ENCODE measurements at regions not wholly inside any gene's neighbourhood (a gene's known extent, or its start where the extent isn't known, plus 50 kb on each side); places are given as distances from the start of the nearest gene placed in this dataset.

DNA sequence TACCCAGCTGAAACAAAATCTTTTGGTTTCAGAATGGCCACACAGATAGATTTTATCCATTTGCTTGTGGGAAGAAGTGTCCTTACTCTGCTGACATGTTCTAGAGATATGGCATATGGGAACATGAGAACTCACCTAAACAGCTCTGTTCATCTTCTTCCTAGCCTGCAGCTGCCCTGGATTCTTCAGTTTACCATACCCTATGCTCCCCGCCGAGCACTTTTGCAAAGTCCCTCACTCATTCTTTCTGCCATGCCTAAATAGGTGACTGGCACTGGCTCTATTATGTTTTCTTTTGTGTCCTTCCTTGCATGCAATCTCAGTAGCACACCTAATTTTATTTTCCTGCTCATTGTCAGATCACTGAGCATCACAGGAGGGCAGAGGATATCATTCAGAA is 293.7 kb upstream of the RSPO3 start:
- no peaks in the 10 kb centered on the region for H3K27me3 Mint-ChIP-seq (ENCODE audit: insufficient read depth, low read depth)
- Histone ChIP-seq H3K4me1 (peaks cover 12% of the 10 kb centered on the region), H3K9ac (no peak overlapping the region), H3K4me2 (peak overlapping the region; percentile 15), H3K36me3 (no peaks in the 10 kb centered on the region), H3K27me3 (no peaks in the 10 kb centered on the region), H4K20me1 (ENCODE audit: low read depth) (no peaks in the 10 kb centered on the region), H2AFZ (replicated peaks) (no peak overlapping the region), H3K27ac (no peak overlapping the region), H3K4me3 (no peak overlapping the region), H3K9me3 (ENCODE audit: low read depth) (no peaks in the 10 kb centered on the region), H3F3A (ENCODE audit: low read depth) (no peaks in the 10 kb centered on the region), H3K79me2 (ENCODE audit: low read depth) (no peaks in the 10 kb centered on the region)
- H3K9me3 Mint-ChIP-seq, result no peaks in the 10 kb centered on the region
- no peak for DNase-seq (ENCODE audit: low spot score)
- peak overlapping the region; percentile 9 for H3K27ac Mint-ChIP-seq
- no peaks in the 10 kb centered on the region for H3K36me3 Mint-ChIP-seq
- peaks cover 7% of the 10 kb centered on the region for H3K4me1 Mint-ChIP-seq
- no peak overlapping the region for H3K4me3 Mint-ChIP-seq
- TF ChIP-seq, protein P1, sequence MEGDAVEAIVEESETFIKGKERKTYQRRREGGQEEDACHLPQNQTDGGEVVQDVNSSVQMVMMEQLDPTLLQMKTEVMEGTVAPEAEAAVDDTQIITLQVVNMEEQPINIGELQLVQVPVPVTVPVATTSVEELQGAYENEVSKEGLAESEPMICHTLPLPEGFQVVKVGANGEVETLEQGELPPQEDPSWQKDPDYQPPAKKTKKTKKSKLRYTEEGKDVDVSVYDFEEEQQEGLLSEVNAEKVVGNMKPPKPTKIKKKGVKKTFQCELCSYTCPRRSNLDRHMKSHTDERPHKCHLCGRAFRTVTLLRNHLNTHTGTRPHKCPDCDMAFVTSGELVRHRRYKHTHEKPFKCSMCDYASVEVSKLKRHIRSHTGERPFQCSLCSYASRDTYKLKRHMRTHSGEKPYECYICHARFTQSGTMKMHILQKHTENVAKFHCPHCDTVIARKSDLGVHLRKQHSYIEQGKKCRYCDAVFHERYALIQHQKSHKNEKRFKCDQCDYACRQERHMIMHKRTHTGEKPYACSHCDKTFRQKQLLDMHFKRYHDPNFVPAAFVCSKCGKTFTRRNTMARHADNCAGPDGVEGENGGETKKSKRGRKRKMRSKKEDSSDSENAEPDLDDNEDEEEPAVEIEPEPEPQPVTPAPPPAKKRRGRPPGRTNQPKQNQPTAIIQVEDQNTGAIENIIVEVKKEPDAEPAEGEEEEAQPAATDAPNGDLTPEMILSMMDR (IDR thresholded peaks at IDR 0.05), result no peak
- TF ChIP-seq EZH2 (IDR thresholded peaks at IDR 0.05) (no peak), EZH2phosphoT487 (IDR thresholded peaks at IDR 0.05) (no peak)

GRCh38 chr6:126826166-126826714 is 292.2 kb upstream of the RSPO3 start:
- H3K27me3 ChIP-seq, result no peaks in the 10 kb centered on the region
- no peak overlapping the region for H3K4me3 Mint-ChIP-seq
- no peak overlapping the region for H3K4me2 ChIP-seq
- no peaks in the 10 kb centered on the region for H3K9me3 Mint-ChIP-seq
- H3K9me3 ChIP-seq (ENCODE audit: low read depth), result no peaks in the 10 kb centered on the region
- H3K4me1 Mint-ChIP-seq, result peaks cover 7% of the 10 kb centered on the region
- H4K20me1 ChIP-seq (ENCODE audit: low read depth), result no peaks in the 10 kb centered on the region
- H2AFZ ChIP-seq (replicated peaks), result no peak overlapping the region
- TF ChIP-seq, protein P1 (IDR thresholded peaks at IDR 0.05), result no peak
- no peak for TF ChIP-seq EZH2 (IDR thresholded peaks at IDR 0.05)
- TF ChIP-seq EZH2phosphoT487 (IDR thresholded peaks at IDR 0.05), result no peak
- no peak overlapping the region for H3K9ac ChIP-seq
- no peaks in the 10 kb centered on the region for H3K27me3 Mint-ChIP-seq (ENCODE audit: insufficient read depth, low read depth)
- H3F3A ChIP-seq (ENCODE audit: low read depth), result no peaks in the 10 kb centered on the region
- H3K79me2 ChIP-seq (ENCODE audit: low read depth), result no peaks in the 10 kb centered on the region
- H3K27ac Mint-ChIP-seq, result no peak overlapping the region
- DNase-seq (ENCODE audit: low spot score), result no peak
- no peak overlapping the region for H3K27ac ChIP-seq
- peaks cover 12% of the 10 kb centered on the region for H3K4me1 ChIP-seq
- no peak overlapping the region for H3K4me3 ChIP-seq
- no peaks in the 10 kb centered on the region for H3K36me3 ChIP-seq
- no peaks in the 10 kb centered on the region for H3K36me3 Mint-ChIP-seq

- no peak for DNase-seq (ENCODE audit: low spot score)
Measured at GRCh38 chr6:126831461-126831860, 287.0 kb upstream of the RSPO3 start.

More at GRCh38 chr6:126831461-126831860, 287.0 kb upstream of the RSPO3 start:
- H3K27me3 ChIP-seq, result no peaks in the 10 kb centered on the region
- H3K9ac ChIP-seq, result no peak overlapping the region
- H4K20me1 ChIP-seq (ENCODE audit: low read depth), result no peaks in the 10 kb centered on the region
- H3K4me3 ChIP-seq, result no peak overlapping the region
- Mint-ChIP-seq H3K27ac (no peak overlapping the region), H3K36me3 (no peaks in the 10 kb centered on the region), H3K9me3 (no peaks in the 10 kb centered on the region), H3K4me3 (no peak overlapping the region), H3K27me3 (ENCODE audit: insufficient read depth, low read depth) (no peaks in the 10 kb centered on the region), H3K4me1 (no peaks in the 10 kb centered on the region)
- TF ChIP-seq EZH2 (IDR thresholded peaks at IDR 0.05) (no peak), EZH2phosphoT487 (IDR thresholded peaks at IDR 0.05) (no peak)
- TF ChIP-seq, protein P1 (IDR thresholded peaks at IDR 0.05), result no peak
- H3K79me2 ChIP-seq (ENCODE audit: low read depth), result no peaks in the 10 kb centered on the region
- H3K27ac ChIP-seq, result no peak overlapping the region
- H3K4me1 ChIP-seq, result no peaks in the 10 kb centered on the region
- no peak overlapping the region for H2AFZ ChIP-seq (replicated peaks)
- H3K36me3 ChIP-seq, result no peaks in the 10 kb centered on the region
- H3K4me2 ChIP-seq, result no peak overlapping the region
- no peaks in the 10 kb centered on the region for H3F3A ChIP-seq (ENCODE audit: low read depth)
- H3K9me3 ChIP-seq (ENCODE audit: low read depth), result no peaks in the 10 kb centered on the region

Data from neural progenitor cell (in vitro differentiated cells).